GM18508 (cell line): ENCODE measurements at regions not wholly inside any gene's neighbourhood (a gene's known extent, or its start where the extent isn't known, plus 50 kb on each side); places are given as distances from the start of the nearest gene placed in this dataset.
"Not testable (repeated sequence)": the region's sequence is repeated elsewhere in the genome, so short reads cannot be mapped to it uniquely, and the experiment has no call there.

ENCODE experiments used
- ATAC-seq: cut with Tn5 transposase; IDR thresholded peaks from one replicate; pipeline ENCODE4 v1.9.1; 2021; ENCODE audit warnings: moderate number of reproducible peaks; ENCODE audit not compliant: insufficient read depth, unreplicated experiment

DNA sequence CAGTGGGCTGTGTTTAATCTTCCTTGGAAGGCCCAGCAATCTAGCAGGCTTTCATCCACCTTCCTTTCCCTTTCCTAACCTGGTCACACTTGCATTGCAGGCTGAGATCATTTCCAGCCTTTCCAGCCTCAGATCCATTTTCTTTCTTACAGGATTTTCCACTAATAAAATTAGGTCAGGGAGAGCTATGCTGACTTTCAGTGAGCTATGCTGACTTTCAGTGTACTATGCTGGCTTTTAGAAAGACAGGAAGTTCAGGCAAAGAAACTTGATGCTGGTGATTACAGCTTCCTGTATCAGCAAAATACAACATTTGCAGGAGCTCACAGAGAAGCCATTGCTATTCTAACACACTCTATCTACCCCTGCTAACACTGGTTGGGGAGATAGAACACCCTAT lies 735.0 kb downstream of the CCDC85A start:
- no peak for ATAC-seq

DNA sequence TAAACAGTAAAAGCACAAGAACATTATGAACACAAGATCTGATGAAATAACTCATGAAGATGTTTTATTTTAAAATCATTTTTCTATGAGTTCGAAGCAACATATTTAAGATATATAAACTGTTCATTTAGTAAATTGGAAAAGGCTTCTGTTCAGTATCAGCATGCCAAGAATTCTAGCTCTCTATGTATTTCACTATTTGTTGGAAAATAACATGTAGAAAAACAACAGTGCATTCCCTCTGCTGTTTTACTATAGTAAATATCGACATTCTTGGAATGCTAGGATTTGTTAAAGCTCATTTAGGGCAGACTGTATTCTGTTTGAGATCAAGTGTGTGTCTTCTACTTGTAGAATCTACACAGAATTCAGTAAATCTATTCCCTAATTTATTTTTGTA lies 750.2 kb downstream of the CCDC85A start:
- ATAC-seq: no peak

DNA sequence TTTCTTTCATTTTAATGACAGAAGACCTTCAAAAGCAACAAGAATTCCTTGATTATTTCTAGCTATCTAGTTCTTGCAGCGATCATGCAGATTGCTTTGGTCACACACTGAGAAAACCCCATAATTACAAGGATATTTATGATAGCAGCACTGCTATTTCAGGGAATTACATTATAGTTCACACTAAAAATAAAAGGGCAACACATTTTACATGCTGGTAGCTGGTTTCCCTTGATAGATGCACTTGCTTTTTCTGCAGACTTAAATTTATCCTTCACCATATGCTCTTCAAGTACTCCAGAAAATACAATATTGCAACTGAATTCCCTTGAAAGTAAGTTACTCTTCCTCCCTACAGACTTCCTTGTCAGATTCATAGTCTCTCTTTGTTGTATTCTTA lies 751.1 kb downstream of the CCDC85A start:
- no peak for ATAC-seq

DNA sequence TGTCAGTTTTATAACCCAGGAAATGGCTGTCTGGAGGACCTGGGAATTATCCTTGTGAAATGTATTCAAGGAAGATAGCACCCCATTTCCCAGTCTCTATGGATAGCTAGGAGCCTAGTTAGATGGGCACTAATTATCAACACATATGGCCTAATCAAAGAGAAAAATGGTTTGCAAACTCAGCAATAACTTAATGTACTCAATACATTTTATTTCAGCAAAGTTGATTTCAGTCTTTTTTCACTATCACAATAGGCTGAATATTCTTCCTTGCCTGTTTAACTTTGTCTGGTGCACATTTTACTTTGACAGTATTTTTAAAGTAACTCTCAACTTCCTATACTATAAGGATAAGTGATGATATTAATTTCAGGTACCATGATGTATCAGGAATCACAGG lies 756.3 kb downstream of the CCDC85A start:
- no peak for ATAC-seq

DNA sequence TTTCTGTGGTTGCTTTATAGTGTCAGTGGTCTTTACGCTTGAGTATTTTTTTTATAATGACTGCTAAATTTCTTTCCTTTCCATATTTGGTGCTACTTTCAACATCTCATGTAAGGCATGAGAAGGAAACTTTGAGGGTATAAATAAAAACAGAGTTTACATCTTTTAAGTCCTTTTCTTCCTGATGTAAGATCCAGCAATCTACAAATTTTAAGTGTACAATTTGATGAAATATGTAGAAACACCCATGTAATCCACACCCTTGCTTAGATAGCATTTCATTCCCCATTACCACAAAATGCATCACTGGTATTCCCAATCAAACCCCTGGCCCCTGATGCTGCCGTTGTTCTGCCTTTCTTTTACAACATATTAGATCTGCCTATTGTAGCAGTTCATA lies 769.1 kb downstream of the CCDC85A start:
- no peak for ATAC-seq

- ATAC-seq: no peak
Observed at GRCh38 chr2:56960581-56960980, 776.8 kb downstream of the CCDC85A start.

GRCh38 chr2:56962673-56963072 lies 778.9 kb downstream of the CCDC85A start:
- no peak for ATAC-seq

DNA sequence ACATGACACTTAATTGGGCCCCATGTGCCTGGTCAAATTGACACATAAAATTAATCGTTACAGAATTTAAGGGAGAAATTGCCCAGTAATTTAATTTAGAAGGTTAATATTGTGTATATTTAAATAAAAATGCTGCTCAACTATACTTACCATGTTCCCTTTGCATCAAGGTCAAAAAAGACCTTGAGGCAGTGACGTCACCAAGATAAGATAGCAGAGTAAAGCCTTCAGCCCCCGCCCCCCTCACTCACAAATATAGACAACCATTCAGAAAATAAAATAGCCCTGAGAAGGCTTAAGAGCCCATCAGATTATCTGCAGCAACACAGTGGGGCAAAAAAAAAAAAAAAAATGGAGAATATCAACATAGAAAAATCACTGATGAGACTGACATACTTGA lies 785.7 kb downstream of the CCDC85A start:
- ATAC-seq: no peak

DNA sequence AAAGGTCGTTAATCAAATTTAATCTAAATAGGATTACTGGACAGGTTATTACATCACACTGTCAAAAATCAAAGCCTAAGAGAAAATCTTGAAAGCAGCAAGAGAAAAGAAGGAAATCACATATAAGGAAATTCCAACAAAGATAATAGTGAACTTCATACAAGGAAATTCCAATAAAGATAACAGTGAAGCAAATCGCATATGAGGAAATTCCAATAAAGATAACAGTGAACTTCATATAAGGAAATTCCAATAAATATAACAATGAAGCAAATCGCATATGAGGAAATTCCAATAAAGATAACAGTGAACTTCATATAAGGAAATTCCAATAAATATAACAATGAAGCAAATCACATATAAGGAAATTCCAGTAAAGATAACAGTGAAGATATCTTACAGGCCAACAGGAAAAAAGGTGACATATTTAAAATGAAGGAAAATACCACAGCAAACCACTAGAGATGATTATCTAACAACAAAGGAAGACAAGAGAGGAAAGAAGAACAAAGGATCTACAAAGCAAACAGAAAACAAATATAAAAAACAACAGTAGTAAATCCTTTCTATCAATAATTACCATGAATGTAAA lies 787.7 kb downstream of the CCDC85A start:
- ATAC-seq: no peak

- no peak for ATAC-seq
Observed at GRCh38 chr2:56981554-56981953, 797.8 kb downstream of the CCDC85A start.

GRCh38 chr2:56985609-56986008 lies 801.8 kb downstream of the CCDC85A start:
- ATAC-seq: no peak

GRCh38 chr2:57022496-57022895 lies 838.7 kb downstream of the CCDC85A start:
- ATAC-seq: no peak

DNA sequence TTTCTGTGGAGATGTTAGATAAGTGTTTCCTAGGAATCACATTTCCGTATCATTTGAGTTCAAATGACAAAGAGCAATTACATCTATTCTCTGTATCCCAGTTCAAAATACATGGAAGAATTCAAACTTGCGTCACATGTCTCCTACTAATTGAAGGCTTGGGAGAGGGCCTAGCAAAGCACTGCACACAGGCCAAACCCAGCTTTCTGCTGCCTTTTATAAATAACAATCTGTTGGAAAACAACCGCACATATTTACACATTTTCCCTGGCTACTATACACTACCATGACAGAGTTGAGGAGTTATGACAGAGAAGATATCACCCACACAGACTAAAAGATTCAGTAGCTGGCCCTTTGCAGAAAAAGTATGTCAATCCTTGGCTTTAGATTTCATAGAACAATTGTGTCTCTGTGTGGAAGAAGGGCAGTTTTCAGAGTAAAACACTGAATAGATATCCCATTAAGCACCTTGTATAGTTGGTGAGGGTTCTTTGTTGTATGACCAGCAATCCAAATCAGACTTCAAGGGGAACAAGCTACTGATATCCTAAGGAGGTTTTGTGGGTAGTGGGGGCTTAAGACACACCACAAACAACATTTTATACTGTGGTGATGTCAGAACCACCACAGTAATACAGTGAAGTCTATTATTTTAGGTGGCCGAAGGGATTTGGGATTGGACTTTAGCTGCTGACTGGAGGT lies 861.3 kb downstream of the CCDC85A start:
- no peak for ATAC-seq

GRCh38 chr2:57049273-57049672 lies 865.5 kb downstream of the CCDC85A start:
- ATAC-seq: no peak

DNA sequence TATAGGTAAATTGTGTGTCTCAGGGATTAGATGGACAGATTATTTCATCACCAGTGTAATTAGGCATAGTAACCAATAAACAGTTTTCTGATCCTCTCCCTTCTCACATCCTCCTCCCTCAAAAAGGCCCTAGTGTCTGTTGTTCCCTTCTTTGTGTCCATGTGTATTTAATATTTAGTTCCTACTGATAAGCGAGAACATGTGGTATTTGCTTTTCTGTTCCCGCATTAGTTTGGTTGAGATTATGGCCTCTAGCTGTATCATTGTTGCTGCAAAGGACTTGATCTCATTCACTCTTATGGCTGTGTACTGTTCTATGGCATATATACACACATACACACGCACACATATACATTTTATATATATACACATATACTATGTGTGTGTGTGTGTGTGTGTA lies 866.2 kb downstream of the CCDC85A start:
- ATAC-seq: no peak

DNA sequence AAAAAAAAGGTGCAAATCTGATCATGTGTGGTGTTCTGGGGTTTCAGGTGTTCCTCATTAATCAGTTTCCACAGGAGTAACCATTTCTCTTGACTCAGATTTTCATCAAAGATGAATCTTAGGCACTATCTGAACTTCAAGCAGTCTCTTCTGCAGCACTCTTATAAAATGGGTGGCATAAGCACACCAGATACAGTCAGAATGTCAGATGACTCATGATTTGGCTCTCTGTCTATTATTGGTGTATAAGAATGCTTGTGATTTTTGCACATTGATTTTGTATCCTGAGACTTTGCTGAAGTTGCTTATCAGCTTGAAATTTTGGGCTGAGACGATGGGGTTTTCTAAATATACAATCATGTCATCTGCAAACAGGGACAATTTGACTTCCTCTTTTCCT lies 882.5 kb downstream of the CCDC85A start:
- not testable (repeated sequence) for ATAC-seq

DNA sequence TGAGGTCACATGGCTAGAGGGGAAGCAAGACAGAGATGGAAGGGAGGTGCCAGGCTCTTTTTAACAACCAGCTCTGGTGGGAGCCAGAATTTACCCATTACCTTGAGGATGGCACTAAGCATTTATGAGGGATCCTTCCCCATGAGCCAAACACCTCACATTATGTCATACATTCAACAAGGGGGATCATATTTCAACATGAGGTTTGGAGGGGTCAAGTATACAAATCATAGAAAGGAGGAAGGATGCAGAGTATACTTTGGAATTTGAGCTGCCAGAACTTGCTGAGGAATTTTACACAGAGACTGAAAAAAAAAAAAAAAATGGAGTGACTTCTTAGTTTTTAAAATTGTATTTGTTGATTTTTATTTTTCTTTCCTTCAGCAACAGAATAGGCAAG lies 891.4 kb downstream of the CCDC85A start:
- ATAC-seq: no peak

DNA sequence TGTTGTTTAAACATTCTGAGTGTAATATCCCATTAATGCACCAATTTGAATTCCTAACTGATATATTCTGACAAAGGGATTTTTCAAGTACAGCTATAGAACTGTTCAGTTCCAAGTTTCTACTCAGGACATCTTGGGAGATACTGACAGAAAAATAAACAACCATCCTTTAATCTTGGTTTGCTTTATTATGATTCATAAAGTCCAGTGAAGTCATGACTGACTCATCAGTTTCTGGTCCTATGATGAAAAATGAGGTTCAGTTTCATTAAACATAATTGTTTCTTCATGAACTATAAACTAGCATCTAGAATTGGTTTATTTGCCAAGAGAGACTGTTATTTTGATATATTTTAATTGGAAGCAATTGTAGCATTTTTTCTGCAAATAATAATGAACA lies 896.2 kb downstream of the CCDC85A start:
- no peak for ATAC-seq

DNA sequence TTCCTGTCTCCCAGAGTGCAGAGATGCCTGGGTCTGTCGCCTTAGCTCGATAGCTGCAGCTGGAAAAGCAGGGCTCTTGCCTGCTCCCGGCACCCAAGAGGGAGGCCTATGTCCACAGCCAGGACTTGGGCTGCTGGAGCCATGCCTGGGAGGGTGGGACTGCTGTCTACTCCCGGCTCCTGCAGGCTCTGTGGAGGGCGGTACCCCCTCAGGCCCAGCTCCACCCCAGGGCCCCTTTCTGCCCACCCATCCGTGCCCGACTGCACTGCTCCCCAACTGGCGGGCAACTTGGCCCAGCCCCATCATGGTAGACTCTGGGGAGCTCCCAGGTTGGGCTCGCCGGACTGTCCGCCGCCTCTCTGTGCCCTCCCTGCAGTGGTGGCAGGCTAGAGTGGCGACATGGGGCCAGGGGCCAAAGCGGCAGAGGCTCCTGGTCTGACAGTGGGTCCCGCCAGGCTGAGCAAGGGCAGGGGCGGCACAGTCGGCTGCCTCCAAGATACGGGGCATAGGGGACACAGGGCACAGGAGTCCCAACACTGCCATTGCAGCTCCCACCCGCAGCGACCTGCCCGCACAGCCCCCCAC lies 901.0 kb downstream of the CCDC85A start:
- no peak for ATAC-seq

DNA sequence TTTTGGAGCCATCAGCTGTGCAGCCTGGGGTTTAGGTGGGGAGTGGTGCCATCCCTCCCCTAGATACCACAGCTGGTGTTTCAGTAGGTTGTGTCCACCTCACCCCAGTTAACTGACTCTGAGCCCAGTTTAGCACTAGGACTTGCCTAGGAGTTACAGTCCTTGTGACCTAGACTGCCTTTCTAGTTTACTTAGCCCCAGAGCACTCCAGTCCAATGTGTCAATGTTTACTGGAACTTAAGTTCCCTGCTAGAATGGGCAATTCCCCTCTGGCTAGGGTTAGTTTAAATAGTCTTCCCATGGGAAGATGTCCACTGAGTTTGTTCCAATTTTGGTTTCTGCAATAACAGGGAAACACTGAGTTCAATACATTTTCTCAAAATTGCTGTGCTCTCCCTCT lies 909.2 kb downstream of the CCDC85A start:
- no peak for ATAC-seq

GRCh38 chr2:57097855-57098254 lies 914.1 kb downstream of the CCDC85A start:
- no peak for ATAC-seq

DNA sequence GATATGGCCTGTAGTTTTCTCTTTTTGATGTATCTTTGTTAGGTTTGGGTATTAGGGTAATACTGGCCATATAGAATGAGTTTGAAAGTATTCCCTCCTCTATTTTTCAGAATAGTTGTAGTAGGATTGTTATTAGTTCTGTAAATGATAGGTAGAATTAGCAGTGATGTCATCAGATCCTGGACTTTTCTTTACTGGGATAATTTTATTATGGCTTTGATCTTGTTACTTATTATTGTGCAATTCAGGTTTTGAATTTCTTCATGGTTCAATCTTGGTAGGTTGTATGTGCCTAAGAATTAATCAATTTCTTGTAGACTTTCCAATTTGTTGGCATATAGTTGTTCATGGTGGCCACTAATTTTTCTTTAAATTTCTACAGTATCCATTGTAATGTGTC lies 916.6 kb downstream of the CCDC85A start:
- no peak for ATAC-seq
